Renal cortex interstitium (tissue), 11 donors: ENCODE measurements at regions not wholly inside any gene's neighbourhood (a gene's known extent, or its start where the extent isn't known, plus 50 kb on each side); places are given as distances from the start of the nearest gene placed in this dataset.
"Not testable (repeated sequence)": the region's sequence is repeated elsewhere in the genome, so short reads cannot be mapped to it uniquely, and the experiment has no call there.

Experiments
- DNase-seq, 11 donors: peaks; one replicate each; pipeline ENCODE4 v3.0.0-alpha.2; 2013; ENCODE audit warnings: low read depth in 9 of 11, low spot score in 4 of 11; ENCODE audit errors: extremely low read depth in 1 of 11

GRCh38 chr1:187819086-187819485, 990.3 kb downstream of the PLA2G4A start:
- DNase-seq, result no peak

- no peak for DNase-seq
Measured at GRCh38 chr1:187836557-187836956, 1007.8 kb downstream of the PLA2G4A start.

- DNase-seq, result no peak
Measured at GRCh38 chr1:187837787-187838186, 1009.0 kb downstream of the PLA2G4A start.

GRCh38 chr1:187838335-187839293, 1009.9 kb downstream of the PLA2G4A start:
- no peak for DNase-seq

GRCh38 chr1:187839873-187840272, 1011.1 kb downstream of the PLA2G4A start:
- DNase-seq, result no peak

GRCh38 chr1:187840557-187840956, 1011.8 kb downstream of the PLA2G4A start:
- no peak for DNase-seq

GRCh38 chr1:187842406-187843165, 1013.8 kb downstream of the PLA2G4A start:
- no peak for DNase-seq

- DNase-seq, result no peak
Measured at GRCh38 chr1:187844313-187844712, 1015.6 kb downstream of the PLA2G4A start.

GRCh38 chr1:187847531-187847930, 1018.8 kb downstream of the PLA2G4A start:
- DNase-seq, result no peak

GRCh38 chr1:187848321-187848720, 1019.6 kb downstream of the PLA2G4A start:
- DNase-seq, result no peak

- not testable (repeated sequence) for DNase-seq
Measured at GRCh38 chr1:187850146-187850545, 1021.4 kb downstream of the PLA2G4A start.

- no peak for DNase-seq
Measured at GRCh38 chr1:187853505-187853904, 1024.8 kb downstream of the PLA2G4A start.

GRCh38 chr1:187854457-187854856, 1025.7 kb downstream of the PLA2G4A start:
- DNase-seq, result no peak

- no peak for DNase-seq
Measured at GRCh38 chr1:187862506-187862905, 1033.8 kb downstream of the PLA2G4A start.

- DNase-seq, result no peak
Measured at GRCh38 chr1:187870552-187870951, 1041.8 kb downstream of the PLA2G4A start.

- no peak for DNase-seq
Measured at GRCh38 chr1:187871177-187871845, 1042.6 kb downstream of the PLA2G4A start.

- DNase-seq, result no peak
Measured at GRCh38 chr1:187872550-187872949, 1043.8 kb downstream of the PLA2G4A start.

GRCh38 chr1:187873126-187873525, 1044.4 kb downstream of the PLA2G4A start:
- DNase-seq, result no peak

- no peak for DNase-seq
Measured at GRCh38 chr1:187876775-187877174, 1048.0 kb downstream of the PLA2G4A start.

GRCh38 chr1:187877220-187877619, 1048.5 kb downstream of the PLA2G4A start:
- no peak for DNase-seq
